Tibial nerve (tissue), 4 donors: ENCODE measurements at regions not wholly inside any gene's neighbourhood (a gene's known extent, or its start where the extent isn't known, plus 50 kb on each side); places are given as distances from the start of the nearest gene placed in this dataset.

ENCODE experiments used
- DNase-seq, 2 donors: peaks; one replicate each; pipeline ENCODE4 v3.0.0-alpha.2; 2019; ENCODE audit warnings: low spot score in 2 of 2
- H3K27ac ChIP-seq, 4 donors: fragments of 200-600 bp; sonication (generic) in 3 of 4; one replicate each; pipeline ENCODE4 v1.5.1; 2017 to 2019; ENCODE audit warnings: mild to moderate bottlenecking in 1 of 4
- H3K27me3 ChIP-seq, 2 donors: fragments of 200-600 bp; sonication (generic) in 1 of 2; one replicate each; pipeline versions ENCODE4 v1.5.1 to v1.6.0; 2017 to 2019
- H3K36me3 ChIP-seq, 3 donors: fragments of 200-600 bp; sonication (generic); one replicate each; pipeline ENCODE4 v1.5.1; 2018 to 2019
- H3K4me1 ChIP-seq, 4 donors: fragments of 200-600 bp; sonication (generic) in 3 of 4; one replicate each; pipeline ENCODE4 v1.5.1; 2017 to 2019
- H3K4me3 ChIP-seq, 4 donors: fragments of 200-600 bp; sonication (generic) in 3 of 4; one replicate each; pipeline ENCODE4 v1.5.1; 2017 to 2019; ENCODE audit warnings: mild to moderate bottlenecking in 1 of 4, moderate library complexity in 1 of 4
- H3K9me3 ChIP-seq, 4 donors: fragments of 200-600 bp; sonication (generic) in 3 of 4; one replicate each; pipeline ENCODE4 v1.5.1; 2017 to 2019
- EP300 ChIP-seq, 2 donors: sonication (generic); formaldehyde crosslinking; IDR thresholded peaks; one replicate each; pipeline ENCODE4 v1.6.1; 2017; ENCODE audit warnings: antibody characterized with exemption in 2 of 2, mild to moderate bottlenecking in 1 of 2
- POLR2A ChIP-seq, 2 donors: fragments of 450-650 bp; IDR thresholded peaks; one replicate each; pipeline ENCODE4 v1.6.1; 2017; ENCODE audit warnings: antibody characterized with exemption in 2 of 2, mild to moderate bottlenecking in 2 of 2, moderate library complexity in 2 of 2
- WGBS, 2 donors: methylation state at CpG; one replicate each; pipeline ENCODE4 v1.1.5; 2018; 5-methylcytosine and 5-hydroxymethylcytosine counted together
- TF ChIP-seq, protein P1 (sequence below), 5 experiments: fragments of 200-600 bp in 3 of 5; fragments of 450-650 bp in 2 of 5; sonication (generic) in 3 of 5; IDR thresholded peaks; one replicate each; pipeline ENCODE4 v1.5.1; 2016 to 2019; ENCODE audit warnings: antibody characterized with exemption in 5 of 5, mild to moderate bottlenecking in 3 of 5, moderate library complexity in 2 of 5

DNA sequence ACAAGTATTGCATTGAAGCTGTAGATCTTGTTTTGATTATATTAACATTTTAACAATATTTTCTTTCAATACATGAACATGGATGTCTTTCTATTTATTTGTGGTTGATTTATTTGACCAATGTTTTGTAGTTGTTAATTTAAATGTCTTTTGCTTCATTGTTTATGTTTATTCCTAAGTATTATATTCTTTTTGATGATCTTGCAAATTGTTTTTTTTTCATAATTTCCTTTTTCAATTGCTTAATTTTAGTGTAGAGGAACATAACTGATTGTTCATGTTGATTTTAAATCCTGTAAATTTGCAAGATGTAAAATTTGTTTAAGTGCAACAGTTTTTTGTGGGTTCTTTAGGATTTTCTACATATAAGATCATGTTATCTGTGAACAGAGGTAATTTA is 744.1 kb downstream of the FAM133A start:
- TF ChIP-seq EP300 (IDR thresholded peaks at IDR 0.05) (no peak), POLR2A (IDR thresholded peaks at IDR 0.05) (no peak)
- TF ChIP-seq, protein P1, sequence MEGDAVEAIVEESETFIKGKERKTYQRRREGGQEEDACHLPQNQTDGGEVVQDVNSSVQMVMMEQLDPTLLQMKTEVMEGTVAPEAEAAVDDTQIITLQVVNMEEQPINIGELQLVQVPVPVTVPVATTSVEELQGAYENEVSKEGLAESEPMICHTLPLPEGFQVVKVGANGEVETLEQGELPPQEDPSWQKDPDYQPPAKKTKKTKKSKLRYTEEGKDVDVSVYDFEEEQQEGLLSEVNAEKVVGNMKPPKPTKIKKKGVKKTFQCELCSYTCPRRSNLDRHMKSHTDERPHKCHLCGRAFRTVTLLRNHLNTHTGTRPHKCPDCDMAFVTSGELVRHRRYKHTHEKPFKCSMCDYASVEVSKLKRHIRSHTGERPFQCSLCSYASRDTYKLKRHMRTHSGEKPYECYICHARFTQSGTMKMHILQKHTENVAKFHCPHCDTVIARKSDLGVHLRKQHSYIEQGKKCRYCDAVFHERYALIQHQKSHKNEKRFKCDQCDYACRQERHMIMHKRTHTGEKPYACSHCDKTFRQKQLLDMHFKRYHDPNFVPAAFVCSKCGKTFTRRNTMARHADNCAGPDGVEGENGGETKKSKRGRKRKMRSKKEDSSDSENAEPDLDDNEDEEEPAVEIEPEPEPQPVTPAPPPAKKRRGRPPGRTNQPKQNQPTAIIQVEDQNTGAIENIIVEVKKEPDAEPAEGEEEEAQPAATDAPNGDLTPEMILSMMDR (IDR thresholded peaks at IDR 0.05): no peak
- Histone ChIP-seq H3K4me3 (no peak overlapping the region), H3K9me3 (no peaks in the 10 kb centered on the region), H3K36me3 (no peaks in the 10 kb centered on the region), H3K4me1 (no peaks in the 10 kb centered on the region), H3K27ac (no peak overlapping the region), H3K27me3 (peaks cover 0 to 4% of the 10 kb centered on the region in 2 donors)
- no peak for DNase-seq

DNA sequence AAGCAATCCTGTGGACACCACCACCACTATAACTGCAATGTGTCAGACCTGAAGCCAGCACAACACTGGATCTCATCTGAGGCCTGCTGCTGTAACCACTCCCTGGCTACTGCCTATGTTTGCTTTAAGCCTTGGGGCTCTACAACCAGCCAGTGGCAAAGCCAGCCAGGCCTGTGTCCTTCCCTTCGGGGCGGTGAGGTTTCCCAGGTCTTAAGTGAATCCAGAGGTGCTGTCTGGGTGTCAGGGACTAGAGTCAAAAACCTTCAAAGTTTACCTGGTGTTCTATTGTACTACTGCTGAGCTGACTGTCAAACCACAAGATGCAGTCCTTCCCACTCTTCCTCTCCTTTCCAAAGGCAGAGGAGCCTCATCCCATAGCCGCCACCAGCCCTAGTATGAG is 750.5 kb downstream of the FAM133A start:
- H3K4me3 ChIP-seq: no peak overlapping the region
- DNase-seq: no peak
- H3K27me3 ChIP-seq: peaks cover 0 to 9% of the 10 kb centered on the region in 2 donors
- H3K9me3 ChIP-seq: no peaks in the 10 kb centered on the region
- H3K4me1 ChIP-seq: no peaks in the 10 kb centered on the region
- WGBS, 2 donors: 86 to 88% methylated on average over 3 of the region's 3 CpGs
- no peaks in the 10 kb centered on the region for H3K36me3 ChIP-seq
- H3K27ac ChIP-seq: no peak overlapping the region
- no peak for TF ChIP-seq EP300 (IDR thresholded peaks at IDR 0.05)
- TF ChIP-seq, protein P1 (IDR thresholded peaks at IDR 0.05): no peak
- TF ChIP-seq POLR2A (IDR thresholded peaks at IDR 0.05): no peak

DNA sequence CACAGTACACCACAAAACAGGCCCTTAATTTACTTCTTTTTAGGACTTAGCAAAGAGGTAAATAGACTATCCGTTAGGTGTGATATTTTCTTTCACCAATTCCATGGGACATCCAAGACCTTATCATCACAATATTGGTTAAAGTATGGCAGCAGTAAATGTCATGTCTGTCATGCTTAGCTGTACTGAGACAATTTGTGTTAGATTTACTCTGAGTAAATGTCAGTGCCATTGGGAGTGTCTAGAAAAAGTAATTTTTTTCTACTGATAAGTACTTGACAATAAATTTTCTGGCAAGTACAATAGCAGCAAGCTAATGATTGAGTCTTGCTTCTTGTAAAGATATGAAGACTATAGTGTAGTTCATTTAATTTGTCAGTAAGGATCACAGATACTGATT is 756.1 kb downstream of the FAM133A start:
- 84 to 91% methylated on average over 1 of the region's 1 CpG for WGBS, 2 donors
- H3K36me3 ChIP-seq: no peaks in the 10 kb centered on the region
- H3K9me3 ChIP-seq: no peaks in the 10 kb centered on the region
- H3K4me1 ChIP-seq: no peaks in the 10 kb centered on the region
- TF ChIP-seq EP300 (IDR thresholded peaks at IDR 0.05) (no peak), POLR2A (IDR thresholded peaks at IDR 0.05) (no peak)
- H3K27me3 ChIP-seq: peaks cover 0 to 4% of the 10 kb centered on the region in 2 donors
- no peak overlapping the region for H3K27ac ChIP-seq
- DNase-seq: no peak
- H3K4me3 ChIP-seq: no peak overlapping the region

DNA sequence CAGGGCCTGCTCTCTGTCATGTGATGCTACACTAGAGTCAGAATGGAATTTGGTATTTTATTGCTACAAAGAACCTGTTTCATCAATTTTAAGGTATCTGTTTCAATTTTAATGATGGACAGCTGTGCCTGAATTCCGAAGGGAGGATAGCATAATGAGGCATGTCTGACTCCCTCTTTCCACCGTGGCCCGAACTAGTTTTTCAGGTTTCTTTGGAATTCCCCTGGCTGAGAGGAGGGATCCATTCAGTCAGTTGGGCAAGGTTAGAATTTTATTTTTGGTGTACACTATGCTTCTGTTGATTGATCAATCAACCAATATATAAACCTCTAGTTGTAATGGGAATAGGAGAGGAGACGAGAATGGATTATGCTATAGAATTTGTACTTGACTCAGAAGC is 761.8 kb downstream of the FAM133A start:
- H3K4me1 ChIP-seq: no peaks in the 10 kb centered on the region
- H3K27ac ChIP-seq: no peak overlapping the region
- H3K9me3 ChIP-seq: no peaks in the 10 kb centered on the region
- no peak for DNase-seq
- TF ChIP-seq POLR2A (IDR thresholded peaks at IDR 0.05) (no peak), EP300 (IDR thresholded peaks at IDR 0.05) (no peak)
- TF ChIP-seq, protein P1 (IDR thresholded peaks at IDR 0.05): no peak
- H3K4me3 ChIP-seq: no peak overlapping the region
- no peaks in the 10 kb centered on the region for H3K36me3 ChIP-seq
- WGBS, 2 donors: 62 to 66% methylated on average over 4 of the region's 4 CpGs
- no peaks in the 10 kb centered on the region for H3K27me3 ChIP-seq

DNA sequence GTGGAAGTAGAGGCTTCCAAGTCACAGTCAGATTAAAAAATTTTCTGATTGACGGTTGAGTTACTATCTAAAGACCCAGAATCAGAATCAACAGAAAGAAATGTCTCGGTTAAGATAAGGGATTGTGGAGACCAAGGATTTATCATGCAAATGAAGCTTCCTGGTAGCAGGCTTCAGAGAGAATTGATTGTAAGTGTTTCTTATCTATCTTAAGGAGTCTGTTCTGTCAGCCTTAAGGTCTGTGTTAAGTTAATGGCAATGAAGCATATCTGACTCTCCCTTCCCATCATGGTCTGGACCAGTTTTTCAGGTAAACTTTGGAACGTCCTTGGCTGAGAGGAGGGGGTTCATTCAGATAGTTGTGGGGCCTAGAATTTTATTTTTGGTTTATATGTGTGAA is 780.2 kb downstream of the FAM133A start:
- Histone ChIP-seq H3K4me1 (no peaks in the 10 kb centered on the region), H3K27ac (no peak overlapping the region), H3K36me3 (no peaks in the 10 kb centered on the region), H3K9me3 (no peaks in the 10 kb centered on the region), H3K27me3 (peaks cover 0 to 6% of the 10 kb centered on the region in 2 donors), H3K4me3 (no peak overlapping the region)
- 54 to 70% methylated on average over 3 of the region's 3 CpGs for WGBS, 2 donors
- TF ChIP-seq EP300 (IDR thresholded peaks at IDR 0.05) (no peak), POLR2A (IDR thresholded peaks at IDR 0.05) (no peak)
- TF ChIP-seq, protein P1 (IDR thresholded peaks at IDR 0.05): no peak
- DNase-seq: no peak

DNA sequence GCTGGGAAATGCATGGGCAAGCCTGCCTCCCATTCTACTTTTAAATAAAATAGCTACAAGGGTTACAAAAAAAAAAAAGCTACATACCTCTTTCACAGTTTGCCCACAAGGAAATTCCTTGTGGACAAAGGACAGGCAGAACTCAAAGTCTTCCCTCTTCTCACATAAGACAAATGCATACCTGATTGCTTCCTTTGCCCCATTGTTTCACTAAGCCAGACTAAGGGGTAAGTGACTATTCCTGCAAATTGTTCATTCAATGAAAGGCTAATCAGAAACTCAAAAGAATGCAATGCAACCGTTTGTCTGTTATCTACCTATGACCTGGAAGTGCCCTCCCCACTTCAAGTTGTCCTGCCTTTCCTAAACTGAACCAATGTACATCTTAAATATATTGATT is 780.6 kb downstream of the FAM133A start:
- no peak overlapping the region for H3K27ac ChIP-seq
- H3K9me3 ChIP-seq: no peaks in the 10 kb centered on the region
- TF ChIP-seq, protein P1 (IDR thresholded peaks at IDR 0.05): no peak
- no peak for TF ChIP-seq POLR2A (IDR thresholded peaks at IDR 0.05)
- TF ChIP-seq EP300 (IDR thresholded peaks at IDR 0.05): no peak
- DNase-seq: no peak
- no peaks in the 10 kb centered on the region for H3K36me3 ChIP-seq
- H3K27me3 ChIP-seq: peaks cover 0 to 6% of the 10 kb centered on the region in 2 donors
- WGBS, 2 donors: 8 to 13% methylated on average over 1 of the region's 1 CpG
- no peak overlapping the region for H3K4me3 ChIP-seq
- no peaks in the 10 kb centered on the region for H3K4me1 ChIP-seq
